Smooth muscle cell (in vitro differentiated cells): ENCODE measurements at regions not wholly inside any gene's neighbourhood (a gene's known extent, or its start where the extent isn't known, plus 50 kb on each side); places are given as distances from the start of the nearest gene placed in this dataset.

Experiments
- DNase-seq: peaks from one replicate; lab custom pipeline; 2025; ENCODE audit not compliant: unreplicated experiment; lab: John Stamatoyannopoulos, UW
- H2AFZ ChIP-seq: fragments of 200-600 bp; sonication (generic); 2 replicates; pipeline ENCODE4 v1.6.0; 2016; ENCODE audit warnings: antibody characterized with exemption, low read depth, mild to moderate bottlenecking
- H3F3A ChIP-seq: fragments of 200-600 bp; sonication (generic); 2 replicates; pipeline ENCODE4 v1.6.0; 2017; ENCODE audit warnings: antibody characterized with exemption, low read depth
- H3K27ac ChIP-seq: fragments of 200-600 bp; sonication (generic); 2 replicates; pipeline ENCODE4 v1.5.1; 2016; ENCODE audit warnings: low read depth, mild to moderate bottlenecking
- H3K27me3 ChIP-seq: fragments of 200-600 bp; sonication (generic); 2 replicates; pipeline ENCODE4 v1.6.1; 2016; ENCODE audit warnings: low read depth, mild to moderate bottlenecking
- H3K36me3 ChIP-seq: fragments of 200-600 bp; sonication (generic); 2 replicates; pipeline ENCODE4 v1.5.1; 2016; ENCODE audit warnings: low read depth
- H3K4me1 ChIP-seq: fragments of 200-600 bp; sonication (generic); 2 replicates; pipeline ENCODE4 v1.5.1; 2016; ENCODE audit warnings: low read depth
- H3K4me2 ChIP-seq: fragments of 200-600 bp; sonication (generic); 2 replicates; pipeline ENCODE4 v1.6.0; 2016; ENCODE audit warnings: mild to moderate bottlenecking
- H3K4me3 ChIP-seq: fragments of 200-600 bp; sonication (generic); 2 replicates; pipeline ENCODE4 v1.5.1; 2016; ENCODE audit warnings: mild to moderate bottlenecking
- H3K79me2 ChIP-seq: fragments of 200-600 bp; sonication (generic); 2 replicates; pipeline ENCODE4 v1.6.0; 2016; ENCODE audit warnings: low read depth, mild to moderate bottlenecking
- H3K9ac ChIP-seq: fragments of 200-600 bp; sonication (generic); 2 replicates; pipeline ENCODE4 v1.6.0; 2016; ENCODE audit warnings: low read depth
- H3K9me3 ChIP-seq: fragments of 200-600 bp; sonication (generic); replicated peaks from 2 replicates; pipeline ENCODE4 v1.5.1; 2016; ENCODE audit warnings: low read depth
- H4K20me1 ChIP-seq: fragments of 200-600 bp; sonication (generic); 2 replicates; pipeline ENCODE4 v1.6.0; 2016; ENCODE audit warnings: low read depth
- CTCF ChIP-seq: fragments of 200-600 bp; sonication (generic); IDR thresholded peaks from 2 replicates; pipeline ENCODE4 v1.5.1; 2017; ENCODE audit warnings: borderline replicate concordance, mild to moderate bottlenecking, antibody characterized with exemption; ENCODE audit not compliant: insufficient read depth, poor library complexity, severe bottlenecking
- WGBS: methylation state at CpG from one replicate; pipeline ENCODE4 v1.1.7; 2016; ENCODE audit warnings: low lambda C conversion rate; 5-methylcytosine and 5-hydroxymethylcytosine counted together

- Histone ChIP-seq H2AFZ (peak overlapping the region; percentile 58), H3K27me3 (no peaks in the 10 kb centered on the region), H4K20me1 (no peaks in the 10 kb centered on the region), H3K36me3 (no peaks in the 10 kb centered on the region), H3K4me2 (no peak overlapping the region), H3K79me2 (no peaks in the 10 kb centered on the region), H3K27ac (no peak overlapping the region), H3F3A (no peaks in the 10 kb centered on the region), H3K9me3 (no peaks in the 10 kb centered on the region), H3K4me1 (no peaks in the 10 kb centered on the region), H3K4me3 (no peak overlapping the region), H3K9ac (no peak overlapping the region)
- no peak for TF ChIP-seq CTCF
- no peak for DNase-seq
- WGBS = 83% methylated on average over 2 of the region's 2 CpGs
These were observed 448.6 kb downstream of the PCDH18 start for GRCh38 chr4:137083571-137084135.

- TF ChIP-seq CTCF = no peak
- Histone ChIP-seq H3F3A (no peaks in the 10 kb centered on the region), H3K4me2 (peak overlapping the region; percentile 8), H3K4me1 (no peaks in the 10 kb centered on the region), H3K79me2 (no peaks in the 10 kb centered on the region), H3K27me3 (no peaks in the 10 kb centered on the region), H3K27ac (no peak overlapping the region), H4K20me1 (no peaks in the 10 kb centered on the region), H3K9me3 (no peaks in the 10 kb centered on the region), H3K4me3 (no peak overlapping the region), H3K36me3 (no peaks in the 10 kb centered on the region), H2AFZ (peak overlapping the region; percentile 84), H3K9ac (no peak overlapping the region)
- 52% methylated on average over 1 of the region's 1 CpG for WGBS
- DNase-seq = no peak
These were observed 450.2 kb downstream of the PCDH18 start for GRCh38 chr4:137082061-137082460.

DNA sequence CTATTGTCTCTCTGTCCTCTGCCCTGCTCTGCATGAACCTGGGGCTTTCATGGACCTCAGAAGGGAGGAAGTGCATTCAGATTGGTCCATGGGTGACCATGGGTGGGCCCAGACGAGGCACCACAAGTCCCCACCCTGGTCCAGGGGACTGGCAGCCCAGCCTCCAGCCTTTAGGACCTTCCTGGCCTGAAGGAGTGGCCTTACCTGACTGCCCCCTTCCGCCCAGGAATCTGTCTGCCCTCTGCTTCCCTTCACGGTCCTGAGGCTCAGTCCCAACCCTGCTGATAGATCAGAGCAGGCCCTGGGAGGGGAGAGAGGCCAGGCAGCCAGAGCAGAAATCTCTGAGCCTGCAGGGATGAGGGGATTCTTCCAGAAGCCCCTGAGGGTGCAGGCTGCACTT, 455.4 kb downstream of the PCDH18 start:
- Histone ChIP-seq H3K4me3 (no peak overlapping the region), H3K9me3 (no peaks in the 10 kb centered on the region), H3K36me3 (no peaks in the 10 kb centered on the region), H3K79me2 (no peaks in the 10 kb centered on the region), H3K4me1 (no peaks in the 10 kb centered on the region), H3F3A (no peaks in the 10 kb centered on the region), H3K27me3 (no peaks in the 10 kb centered on the region), H4K20me1 (no peaks in the 10 kb centered on the region), H3K27ac (no peak overlapping the region), H3K9ac (no peak overlapping the region), H2AFZ (no peak overlapping the region), H3K4me2 (no peak overlapping the region)
- no peak for DNase-seq
- WGBS = 88% methylated on average over 3 of the region's 3 CpGs
- no peak for TF ChIP-seq CTCF

DNA sequence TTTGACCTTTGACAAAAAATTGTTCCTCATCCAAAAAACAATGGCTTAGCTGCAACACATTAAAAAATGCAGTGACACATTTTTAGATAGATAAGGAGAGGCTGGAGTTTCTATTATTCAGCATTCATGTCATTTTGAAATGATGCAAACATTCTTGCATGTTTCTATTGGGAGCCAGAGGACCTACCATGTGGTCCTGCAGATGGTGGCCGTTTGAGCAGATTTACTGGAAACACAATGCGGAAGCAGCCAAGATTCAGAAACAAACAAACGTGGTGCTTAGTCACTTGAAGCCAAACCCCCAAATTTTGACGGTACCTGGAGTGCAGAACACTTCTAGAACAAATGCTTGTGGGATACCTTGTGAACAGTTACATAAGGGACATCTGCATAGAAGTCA, 456.7 kb downstream of the PCDH18 start:
- no peak for TF ChIP-seq CTCF
- no peaks in the 10 kb centered on the region for H3K27me3 ChIP-seq
- no peak overlapping the region for H3K4me2 ChIP-seq
- no peak for DNase-seq
- 88% methylated on average over 4 of the region's 4 CpGs for whole genome bisulfite sequencing
- H3K36me3 ChIP-seq = no peaks in the 10 kb centered on the region
- H4K20me1 ChIP-seq = no peaks in the 10 kb centered on the region
- H3F3A ChIP-seq = no peaks in the 10 kb centered on the region
- no peaks in the 10 kb centered on the region for H3K79me2 ChIP-seq
- no peak overlapping the region for H3K4me3 ChIP-seq
- no peaks in the 10 kb centered on the region for H3K4me1 ChIP-seq
- no peak overlapping the region for H3K27ac ChIP-seq
- no peak overlapping the region for H2AFZ ChIP-seq
- H3K9ac ChIP-seq = no peak overlapping the region
- no peaks in the 10 kb centered on the region for H3K9me3 ChIP-seq
